Epithelial cell of esophagus (primary cell): ENCODE measurements at regions not wholly inside any gene's neighbourhood (a gene's known extent, or its start where the extent isn't known, plus 50 kb on each side); places are given as distances from the start of the nearest gene placed in this dataset.

Source experiments
- DNase-seq: peaks from one replicate; pipeline ENCODE4 v3.0.0; 2010; ENCODE audit warnings: low read depth
- H3K4me3 ChIP-seq: 2 replicates; pipeline ENCODE4 v1.5.1; 2011; ENCODE audit warnings: mild to moderate bottlenecking, low read length, control low read depth
- TF ChIP-seq, protein P1 (sequence below): IDR thresholded peaks from 2 replicates; pipeline ENCODE4 v1.5.1; 2011; ENCODE audit warnings: low read depth, mild to moderate bottlenecking, low read length, control low read depth, inconsistent platforms; ENCODE audit not compliant: insufficient read depth; ENCODE audit errors: missing control alignments

DNA sequence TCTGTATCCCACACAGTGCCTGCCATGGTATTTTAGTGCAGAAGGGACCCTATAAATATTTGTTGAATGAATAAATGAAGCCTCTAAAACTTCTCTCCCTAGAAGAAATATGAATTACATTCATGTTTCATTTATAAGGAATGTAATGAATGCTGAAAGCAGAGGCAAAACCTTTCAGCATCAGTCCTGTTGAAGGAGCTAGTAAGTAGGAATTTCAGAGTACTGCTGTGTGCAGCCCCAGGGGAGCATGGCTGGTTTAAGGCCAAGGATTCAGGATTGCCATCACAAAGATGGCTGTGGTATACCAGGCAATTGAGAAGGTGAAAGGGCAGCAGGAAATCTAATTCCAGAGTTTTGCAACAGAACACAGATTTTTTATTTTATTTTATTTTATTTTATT lies 1131.4 kb downstream of the IGSF11 start:
- no peak for DNase-seq
- no peak overlapping the region for H3K4me3 ChIP-seq
- TF ChIP-seq, protein P1, sequence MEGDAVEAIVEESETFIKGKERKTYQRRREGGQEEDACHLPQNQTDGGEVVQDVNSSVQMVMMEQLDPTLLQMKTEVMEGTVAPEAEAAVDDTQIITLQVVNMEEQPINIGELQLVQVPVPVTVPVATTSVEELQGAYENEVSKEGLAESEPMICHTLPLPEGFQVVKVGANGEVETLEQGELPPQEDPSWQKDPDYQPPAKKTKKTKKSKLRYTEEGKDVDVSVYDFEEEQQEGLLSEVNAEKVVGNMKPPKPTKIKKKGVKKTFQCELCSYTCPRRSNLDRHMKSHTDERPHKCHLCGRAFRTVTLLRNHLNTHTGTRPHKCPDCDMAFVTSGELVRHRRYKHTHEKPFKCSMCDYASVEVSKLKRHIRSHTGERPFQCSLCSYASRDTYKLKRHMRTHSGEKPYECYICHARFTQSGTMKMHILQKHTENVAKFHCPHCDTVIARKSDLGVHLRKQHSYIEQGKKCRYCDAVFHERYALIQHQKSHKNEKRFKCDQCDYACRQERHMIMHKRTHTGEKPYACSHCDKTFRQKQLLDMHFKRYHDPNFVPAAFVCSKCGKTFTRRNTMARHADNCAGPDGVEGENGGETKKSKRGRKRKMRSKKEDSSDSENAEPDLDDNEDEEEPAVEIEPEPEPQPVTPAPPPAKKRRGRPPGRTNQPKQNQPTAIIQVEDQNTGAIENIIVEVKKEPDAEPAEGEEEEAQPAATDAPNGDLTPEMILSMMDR: no peak

DNA sequence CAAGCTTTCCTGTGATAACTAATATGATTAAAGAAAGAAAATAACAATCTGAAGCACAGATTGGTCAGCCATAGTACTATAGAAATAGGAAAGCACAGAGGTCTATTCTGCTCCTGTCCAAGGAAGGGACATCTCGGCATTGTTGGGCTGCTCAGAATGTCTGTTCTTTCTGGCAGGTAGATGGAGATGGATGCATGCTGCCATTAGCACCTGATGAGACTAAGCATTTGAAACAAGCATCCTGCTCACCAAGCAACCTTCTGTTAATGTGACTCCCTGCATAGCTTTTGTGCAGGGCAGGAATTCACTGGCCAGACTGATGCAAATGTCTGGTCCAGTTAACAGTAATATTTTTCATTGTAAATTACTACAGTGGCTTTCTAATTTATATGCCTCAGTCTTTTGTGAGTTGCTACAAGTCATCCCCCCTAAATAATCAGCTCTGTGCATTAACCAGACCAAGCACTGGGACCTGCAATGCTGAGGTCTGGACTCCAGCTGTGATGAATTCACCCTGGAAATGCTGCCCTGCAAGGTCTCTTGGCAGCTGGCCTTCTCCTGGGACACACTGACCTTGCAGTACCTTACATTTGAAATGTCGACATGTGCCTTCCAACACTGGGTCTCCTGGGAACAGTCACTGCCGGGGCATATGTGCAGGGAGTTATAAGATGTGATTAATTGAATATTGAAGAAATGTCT lies 1123.7 kb downstream of the IGSF11 start:
- no peak overlapping the region for H3K4me3 ChIP-seq
- DNase-seq: no peak
- TF ChIP-seq, protein P1: no peak

DNA sequence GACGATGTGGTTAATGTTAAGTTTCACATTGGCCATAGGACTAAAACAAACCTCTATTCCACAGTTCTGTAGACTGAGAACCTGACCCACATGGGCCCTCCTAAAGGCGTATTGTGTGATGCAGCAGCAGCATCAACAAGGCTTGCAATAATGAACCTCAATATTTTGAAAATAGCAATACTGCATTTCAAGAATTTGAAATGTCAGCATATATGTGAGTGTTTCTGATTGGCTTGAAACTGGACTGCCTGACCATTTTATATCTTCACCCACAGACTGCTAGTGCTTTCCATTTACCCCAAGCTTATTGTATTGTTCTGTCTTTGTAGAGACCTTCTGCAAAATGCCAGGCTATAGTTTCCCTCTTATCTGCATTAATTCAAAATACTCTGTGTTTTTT lies 1122.3 kb downstream of the IGSF11 start:
- TF ChIP-seq, protein P1: no peak
- H3K4me3 ChIP-seq: no peak overlapping the region
- DNase-seq: no peak

DNA sequence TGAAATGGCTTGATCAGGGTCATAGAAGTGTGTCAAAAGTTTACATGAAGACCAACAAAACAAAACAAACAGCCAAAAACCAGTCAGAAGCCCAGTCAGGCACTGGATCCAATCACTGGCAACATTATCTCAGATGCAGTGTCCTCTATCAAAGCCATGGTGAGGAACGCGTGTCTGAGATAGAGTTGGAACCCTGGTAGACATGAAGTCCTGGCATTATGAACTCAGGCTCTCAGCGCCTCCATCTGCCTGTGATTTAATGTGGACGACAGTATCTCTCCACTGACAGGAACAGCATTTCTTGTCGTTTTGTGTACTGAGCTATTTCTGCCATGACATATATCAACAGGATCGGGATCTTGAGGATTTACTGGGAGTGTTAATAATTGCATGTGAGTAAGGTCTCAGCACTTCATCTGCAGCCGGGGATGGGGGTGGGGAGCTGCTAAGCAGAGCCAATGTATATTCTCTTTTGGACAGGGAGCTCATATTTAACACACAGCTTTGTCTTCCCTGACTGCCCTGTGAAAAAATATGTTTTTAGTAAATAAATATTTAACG lies 1120.0 kb downstream of the IGSF11 start:
- DNase-seq: no peak
- H3K4me3 ChIP-seq: no peak overlapping the region
- TF ChIP-seq, protein P1: no peak

DNA sequence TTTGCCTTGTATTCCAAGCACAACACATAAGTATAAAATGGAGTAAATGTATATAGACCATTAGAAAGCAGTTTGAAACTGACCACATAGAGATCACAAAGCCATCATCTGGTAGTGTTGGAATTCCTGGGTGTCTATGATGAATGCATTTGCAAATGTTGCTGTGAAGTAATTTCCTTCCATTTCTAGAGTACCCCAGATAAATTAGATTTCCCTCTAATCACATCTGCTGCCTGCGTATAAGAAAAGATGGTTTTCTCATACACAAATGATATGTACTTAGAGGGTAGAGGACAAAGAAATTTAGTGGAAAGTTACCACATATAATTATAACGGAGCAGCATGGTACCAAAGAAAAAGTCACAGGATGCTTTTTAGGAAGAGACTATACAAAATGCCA lies 1117.8 kb downstream of the IGSF11 start:
- TF ChIP-seq, protein P1: no peak
- no peak for DNase-seq
- H3K4me3 ChIP-seq: no peak overlapping the region

DNA sequence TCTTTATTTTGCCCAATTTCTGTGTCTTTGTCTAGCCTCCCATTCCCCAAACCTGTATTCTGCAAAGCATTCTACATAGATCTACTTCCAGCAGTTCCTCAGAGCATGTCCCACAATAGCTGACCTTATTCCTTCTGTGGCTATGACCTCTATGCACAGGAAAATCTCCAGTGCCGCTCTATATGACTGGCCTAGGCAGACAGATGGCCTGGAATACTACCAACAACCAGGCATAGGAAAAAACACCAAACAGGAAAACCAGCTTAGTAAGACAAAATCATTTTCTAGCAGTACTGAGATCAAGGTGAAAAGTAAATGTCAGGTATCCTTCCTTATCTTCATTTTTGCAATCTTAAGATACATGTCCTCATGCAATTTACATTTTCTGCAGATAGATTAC lies 1115.0 kb downstream of the IGSF11 start:
- H3K4me3 ChIP-seq: no peak overlapping the region
- TF ChIP-seq, protein P1: no peak
- DNase-seq: no peak
